ENCODE measurements at regions not wholly inside any gene's neighbourhood (a gene's known extent, or its start where the extent isn't known, plus 50 kb on each side); places are given as distances from the start of the nearest gene placed in this dataset.

- Histone ChIP-seq H3K4me3 (no peak overlapping the region), H3K27me3 (ENCODE audit: control insufficient read depth in 3 of 3, insufficient read depth in 3 of 3, low read length in 2 of 3) (no peaks in the 10 kb centered on the region), H3K9ac (ENCODE audit: insufficient read depth in 1 of 2, low read length in 2 of 2) (no peak overlapping the region), H3K9me3 (ENCODE audit: control insufficient read depth in 4 of 4, insufficient read depth in 3 of 4, low read length in 3 of 4) (no peaks in the 10 kb centered on the region), H3K4me1 (ENCODE audit: control insufficient read depth in 5 of 5, insufficient read depth in 5 of 5, low read length in 5 of 5) (peaks cover 0 to 22% (median 15%) of the 10 kb centered on the region in 5 donors), H3K36me3 (ENCODE audit: control insufficient read depth in 4 of 4, insufficient read depth in 4 of 4, low read length in 4 of 4) (no peaks in the 10 kb centered on the region), H3K27ac (ENCODE audit: low read depth in 1 of 2, low read length in 1 of 2) (no peak overlapping the region)
- TF ChIP-seq, protein P1, sequence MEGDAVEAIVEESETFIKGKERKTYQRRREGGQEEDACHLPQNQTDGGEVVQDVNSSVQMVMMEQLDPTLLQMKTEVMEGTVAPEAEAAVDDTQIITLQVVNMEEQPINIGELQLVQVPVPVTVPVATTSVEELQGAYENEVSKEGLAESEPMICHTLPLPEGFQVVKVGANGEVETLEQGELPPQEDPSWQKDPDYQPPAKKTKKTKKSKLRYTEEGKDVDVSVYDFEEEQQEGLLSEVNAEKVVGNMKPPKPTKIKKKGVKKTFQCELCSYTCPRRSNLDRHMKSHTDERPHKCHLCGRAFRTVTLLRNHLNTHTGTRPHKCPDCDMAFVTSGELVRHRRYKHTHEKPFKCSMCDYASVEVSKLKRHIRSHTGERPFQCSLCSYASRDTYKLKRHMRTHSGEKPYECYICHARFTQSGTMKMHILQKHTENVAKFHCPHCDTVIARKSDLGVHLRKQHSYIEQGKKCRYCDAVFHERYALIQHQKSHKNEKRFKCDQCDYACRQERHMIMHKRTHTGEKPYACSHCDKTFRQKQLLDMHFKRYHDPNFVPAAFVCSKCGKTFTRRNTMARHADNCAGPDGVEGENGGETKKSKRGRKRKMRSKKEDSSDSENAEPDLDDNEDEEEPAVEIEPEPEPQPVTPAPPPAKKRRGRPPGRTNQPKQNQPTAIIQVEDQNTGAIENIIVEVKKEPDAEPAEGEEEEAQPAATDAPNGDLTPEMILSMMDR (IDR thresholded peaks at IDR 0.05; ENCODE audit: control extremely low read depth, extremely low read depth) = no peak
- peak in 1 of 3 donors; percentile 9 for DNase-seq
- WGBS, 2 donors = 90 to 93% methylated on average over 12 of the region's 12 CpGs
- ATAC-seq (ENCODE audit: insufficient read depth, low FRiP score) = no peak
Observed at GRCh38 chr3:72340476-72341379, 507.5 kb downstream of the SHQ1 start.

- Histone ChIP-seq H3K27ac (ENCODE audit: low read depth in 1 of 2, low read length in 1 of 2) (no peak overlapping the region), H3K9me3 (ENCODE audit: control insufficient read depth in 4 of 4, insufficient read depth in 3 of 4, low read length in 3 of 4) (no peaks in the 10 kb centered on the region), H3K36me3 (ENCODE audit: control insufficient read depth in 4 of 4, insufficient read depth in 4 of 4, low read length in 4 of 4) (no peaks in the 10 kb centered on the region), H3K4me3 (no peak overlapping the region), H3K27me3 (ENCODE audit: control insufficient read depth in 3 of 3, insufficient read depth in 3 of 3, low read length in 2 of 3) (no peaks in the 10 kb centered on the region), H3K4me1 (ENCODE audit: control insufficient read depth in 5 of 5, insufficient read depth in 5 of 5, low read length in 5 of 5) (peaks cover 0 to 22% (median 15%) of the 10 kb centered on the region in 5 donors), H3K9ac (ENCODE audit: insufficient read depth in 1 of 2, low read length in 2 of 2) (no peak overlapping the region)
- DNase-seq (peak in 1 of 3 donors; percentile 12), ATAC-seq (ENCODE audit: insufficient read depth, low FRiP score) (no peak)
- TF ChIP-seq, protein P1 (IDR thresholded peaks at IDR 0.05; ENCODE audit: control extremely low read depth, extremely low read depth) = no peak
- 84 to 89% methylated on average over 9 of the region's 9 CpGs for WGBS, 2 donors
Observed at GRCh38 chr3:72340056-72340455, 508.2 kb downstream of the SHQ1 start.

GRCh38 chr3:72339670-72340030 lies 508.6 kb downstream of the SHQ1 start:
- 67 to 75% methylated on average over 4 of the region's 4 CpGs for WGBS, 2 donors
- no peak for DNase-seq
- ATAC-seq (ENCODE audit: insufficient read depth, low FRiP score) = no peak
- Histone ChIP-seq H3K4me3 (no peak overlapping the region), H3K4me1 (ENCODE audit: control insufficient read depth in 5 of 5, insufficient read depth in 5 of 5, low read length in 5 of 5) (peaks cover 0 to 22% (median 15%) of the 10 kb centered on the region in 5 donors), H3K9me3 (ENCODE audit: control insufficient read depth in 4 of 4, insufficient read depth in 3 of 4, low read length in 3 of 4) (no peaks in the 10 kb centered on the region), H3K9ac (ENCODE audit: insufficient read depth in 1 of 2, low read length in 2 of 2) (no peak overlapping the region), H3K27ac (ENCODE audit: low read depth in 1 of 2, low read length in 1 of 2) (peak overlapping the region in 1 of 2 donors; percentile 55), H3K36me3 (ENCODE audit: control insufficient read depth in 4 of 4, insufficient read depth in 4 of 4, low read length in 4 of 4) (no peaks in the 10 kb centered on the region), H3K27me3 (ENCODE audit: control insufficient read depth in 3 of 3, insufficient read depth in 3 of 3, low read length in 2 of 3) (no peaks in the 10 kb centered on the region)
- TF ChIP-seq, protein P1 (IDR thresholded peaks at IDR 0.05; ENCODE audit: control extremely low read depth, extremely low read depth) = no peak
